NCI-H2196 treated with DMSO at 0.1 percent for 48 hours (cell line): ENCODE measurements at regions not wholly inside any gene's neighbourhood (a gene's known extent, or its start where the extent isn't known, plus 50 kb on each side); places are given as distances from the start of the nearest gene placed in this dataset.

ENCODE experiments used
- DNase-seq: peaks from one replicate; lab custom pipeline; 2025; ENCODE audit not compliant: unreplicated experiment; lab: John Stamatoyannopoulos, UW

- no peak for DNase-seq
Observed at GRCh38 chr4:111466811-111467604, 678.2 kb upstream of the FAM241A start.

DNA sequence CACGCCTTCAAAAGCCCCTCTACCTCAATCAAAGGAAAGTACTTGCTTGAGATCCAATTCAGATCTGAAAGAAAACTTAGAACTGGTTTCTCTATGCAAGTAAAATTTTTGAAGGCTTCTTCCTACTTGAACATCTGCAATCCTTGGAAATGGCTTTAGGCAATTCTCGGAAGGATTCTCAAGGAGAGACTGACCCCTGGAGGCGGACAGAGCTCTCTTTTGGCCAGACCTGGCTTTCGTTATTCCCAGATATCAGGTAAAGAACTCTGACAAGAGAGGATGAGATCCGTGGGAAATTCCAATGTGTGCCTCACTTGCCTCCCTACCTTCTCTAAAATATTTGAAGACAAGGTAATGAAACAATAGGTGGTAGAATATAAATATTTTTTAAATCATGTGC, 670.3 kb upstream of the FAM241A start:
- DNase-seq: no peak

DNA sequence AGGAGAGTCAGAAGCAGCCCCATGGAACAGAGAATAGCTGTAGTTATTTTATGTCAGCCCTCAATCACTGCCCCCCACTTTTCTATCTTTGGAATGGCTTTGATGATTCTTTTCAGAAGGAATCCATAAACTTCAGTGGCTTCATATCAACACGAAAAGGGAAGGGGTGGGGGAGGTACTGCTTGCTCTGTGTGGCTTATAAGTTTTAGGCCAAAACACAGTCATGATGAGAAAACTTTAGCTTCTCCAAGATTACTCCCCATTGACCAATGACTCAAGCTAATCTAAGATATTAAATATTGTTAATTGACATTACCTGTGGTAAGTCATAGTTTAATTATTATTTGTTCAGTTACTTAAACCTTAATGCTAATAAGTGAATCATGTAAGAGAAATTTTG, 669.6 kb upstream of the FAM241A start:
- DNase-seq: no peak

- no peak for DNase-seq
Observed at GRCh38 chr4:111480510-111480909, 664.7 kb upstream of the FAM241A start.

DNA sequence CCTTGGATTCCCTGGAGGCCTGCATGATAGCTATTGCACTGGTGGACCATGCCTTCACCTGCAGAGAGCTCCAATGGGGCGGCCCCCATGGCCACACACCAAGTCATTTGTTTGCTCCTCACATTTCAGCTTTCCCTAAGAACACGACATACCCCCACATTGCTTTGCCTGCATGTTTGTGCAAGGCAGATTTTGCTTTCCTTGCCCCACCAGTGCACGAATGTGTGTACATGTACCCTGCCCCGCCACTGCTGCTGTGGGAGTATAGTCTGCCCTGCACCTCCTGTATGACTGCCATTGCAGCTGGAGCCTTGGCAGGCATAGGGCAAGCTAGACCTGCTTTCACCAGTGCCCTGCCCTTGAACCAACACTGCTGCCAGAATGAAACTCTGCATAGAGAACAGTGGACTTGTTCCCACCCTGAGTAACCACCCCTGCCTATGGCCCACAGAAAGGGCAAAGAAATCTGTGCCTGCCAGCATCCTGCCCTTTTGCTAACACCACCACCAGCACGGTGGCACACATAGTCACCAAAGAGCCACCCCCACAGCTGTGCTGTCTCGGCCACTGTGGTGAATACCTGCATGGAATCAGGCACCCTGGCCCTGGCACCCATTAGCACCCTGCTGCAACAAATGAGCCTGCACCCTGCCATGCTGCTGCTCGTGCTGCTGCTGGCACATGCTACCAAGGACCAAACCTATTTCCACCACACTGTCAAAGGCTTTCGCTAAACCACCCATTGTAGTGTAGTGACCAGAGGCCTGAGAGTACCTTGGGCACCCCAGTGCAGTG, 661.7 kb upstream of the FAM241A start:
- DNase-seq: no peak

- no peak for DNase-seq
Observed at GRCh38 chr4:111492496-111492895, 652.8 kb upstream of the FAM241A start.

DNA sequence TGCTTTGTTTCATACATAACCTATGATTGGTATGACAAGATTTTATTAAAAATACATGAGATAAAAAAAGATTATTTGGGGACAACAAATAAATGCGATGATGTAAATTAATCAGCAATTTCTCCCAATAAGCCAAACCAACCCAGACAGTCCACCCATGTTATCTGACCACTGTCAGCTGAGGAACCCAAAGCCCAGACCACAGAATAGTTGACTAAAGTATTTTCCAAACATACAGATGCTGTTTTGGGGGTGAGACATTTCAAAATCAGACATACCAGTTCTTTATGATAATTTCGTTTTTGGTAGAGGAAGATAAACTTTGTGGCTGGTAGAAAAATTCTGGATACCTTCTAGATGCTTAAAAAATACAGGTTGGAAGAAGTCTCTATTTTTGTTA, 650.8 kb upstream of the FAM241A start:
- no peak for DNase-seq

- DNase-seq: no peak
Observed at GRCh38 chr4:111494971-111495370, 650.3 kb upstream of the FAM241A start.

GRCh38 chr4:111499291-111499690, 646.0 kb upstream of the FAM241A start:
- DNase-seq: no peak

- DNase-seq: no peak
Observed at GRCh38 chr4:111499706-111500105, 645.5 kb upstream of the FAM241A start.

DNA sequence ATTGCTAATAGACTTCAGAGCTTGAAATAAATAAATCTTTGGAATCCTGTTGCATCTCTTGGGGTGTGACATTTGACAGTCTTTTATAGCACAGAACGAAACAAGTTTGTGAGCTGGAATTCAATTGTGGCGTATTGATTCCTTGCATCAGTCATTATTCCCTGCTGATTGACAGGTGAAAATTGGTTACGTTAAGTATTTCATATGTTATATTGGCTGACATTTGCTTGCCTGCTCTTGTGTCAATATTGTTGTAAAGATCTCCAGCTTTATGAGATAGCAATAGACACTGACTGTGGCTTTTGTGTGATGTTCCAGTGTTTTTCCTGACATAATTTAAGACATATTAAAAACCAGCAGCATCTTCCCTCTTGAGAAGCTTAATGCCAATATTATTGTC, 644.4 kb upstream of the FAM241A start:
- DNase-seq: no peak

- no peak for DNase-seq
Observed at GRCh38 chr4:111501946-111502345, 643.3 kb upstream of the FAM241A start.

GRCh38 chr4:111502626-111503025, 642.6 kb upstream of the FAM241A start:
- no peak for DNase-seq

DNA sequence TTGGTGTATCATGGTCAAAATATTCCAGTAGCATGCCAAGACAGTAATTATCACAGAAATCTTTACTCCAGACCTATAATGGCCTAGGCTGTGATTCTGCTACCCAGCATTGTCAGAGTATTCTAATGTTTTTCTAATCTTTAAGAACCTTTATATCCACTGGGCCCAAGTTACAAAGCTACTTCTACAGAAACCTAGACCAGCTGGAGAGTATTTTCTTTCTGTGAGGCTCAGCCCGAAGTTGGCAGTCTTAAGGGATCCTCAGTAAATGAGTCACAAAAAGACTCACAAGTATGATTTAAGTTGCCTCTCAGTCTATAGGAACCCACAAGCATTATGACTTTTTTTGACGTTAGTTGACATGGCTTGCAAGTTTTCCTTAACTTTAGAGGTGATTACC, 638.5 kb upstream of the FAM241A start:
- DNase-seq: no peak

GRCh38 chr4:111510535-111510934, 634.7 kb upstream of the FAM241A start:
- no peak for DNase-seq

DNA sequence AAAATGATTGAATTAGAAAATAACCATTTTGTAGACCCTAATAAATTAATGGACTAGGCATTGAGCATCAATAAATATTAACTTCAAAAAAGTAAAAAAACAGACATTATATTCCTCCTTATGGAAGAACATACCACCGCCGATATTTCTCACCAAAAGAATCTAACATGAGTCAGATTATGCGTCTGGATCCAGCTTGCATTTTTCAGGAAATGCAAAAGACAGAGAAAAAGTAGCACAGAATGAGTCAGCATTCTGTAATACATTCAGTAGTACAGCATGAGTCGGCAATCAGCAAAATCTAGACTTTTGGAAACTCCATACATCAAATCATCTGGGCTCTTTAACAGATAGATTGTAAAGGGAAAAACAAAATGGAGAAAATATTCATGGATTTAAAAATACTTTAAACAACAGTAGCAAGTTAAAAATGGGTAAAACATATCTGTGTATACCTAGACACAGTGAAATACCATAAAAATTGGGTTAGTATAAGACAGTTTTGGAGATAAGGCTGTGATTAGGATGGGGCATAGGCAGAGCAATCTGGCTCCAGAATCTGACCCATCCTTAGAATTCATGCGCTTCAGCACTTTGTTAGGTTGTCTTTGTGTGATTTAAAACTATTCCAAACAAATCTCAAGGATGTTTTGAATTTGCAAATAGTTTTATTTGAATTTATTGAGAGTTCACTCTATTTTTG, 633.0 kb upstream of the FAM241A start:
- no peak for DNase-seq

GRCh38 chr4:111519683-111520082, 625.6 kb upstream of the FAM241A start:
- DNase-seq: no peak

GRCh38 chr4:111530446-111530845, 614.8 kb upstream of the FAM241A start:
- no peak for DNase-seq

- DNase-seq: no peak
Observed at GRCh38 chr4:111535792-111536191, 609.5 kb upstream of the FAM241A start.

DNA sequence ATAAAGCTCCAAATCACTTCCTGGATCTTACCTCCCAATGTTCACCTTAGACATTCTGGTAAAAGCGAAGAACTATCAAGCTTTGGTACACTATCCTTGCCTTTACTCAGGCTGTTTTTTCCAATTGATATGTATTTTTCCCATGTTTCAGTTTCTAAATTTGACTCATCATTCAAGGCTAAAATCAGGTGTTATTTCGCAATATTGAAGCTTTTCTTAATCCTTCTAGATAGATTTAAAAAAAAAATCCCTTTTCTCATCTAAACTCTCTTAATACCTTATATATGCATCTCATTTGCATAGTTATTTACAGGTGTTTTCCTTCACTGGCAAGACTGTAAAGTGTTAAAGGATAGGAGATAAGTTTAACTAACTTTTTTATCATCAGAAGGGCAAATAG, 608.1 kb upstream of the FAM241A start:
- DNase-seq: no peak

DNA sequence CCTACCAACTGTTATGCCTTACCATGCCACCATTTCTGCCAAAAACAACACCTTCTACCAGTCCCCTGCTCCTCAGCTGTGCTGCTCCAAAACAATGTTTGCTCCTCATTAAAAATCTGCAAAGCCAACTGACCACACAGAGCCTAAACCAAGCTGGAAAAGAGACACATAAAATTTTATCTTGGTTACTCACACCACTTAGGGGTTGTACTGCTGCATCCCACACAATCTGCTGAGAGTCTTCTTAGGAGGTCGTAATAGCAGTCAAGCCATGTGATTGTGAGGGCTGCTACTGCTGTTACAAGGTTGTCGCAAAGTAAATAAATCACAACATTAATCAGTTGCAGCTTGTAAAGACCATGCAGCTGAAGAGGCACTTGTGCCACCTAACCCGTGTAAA, 607.4 kb upstream of the FAM241A start:
- no peak for DNase-seq

DNA sequence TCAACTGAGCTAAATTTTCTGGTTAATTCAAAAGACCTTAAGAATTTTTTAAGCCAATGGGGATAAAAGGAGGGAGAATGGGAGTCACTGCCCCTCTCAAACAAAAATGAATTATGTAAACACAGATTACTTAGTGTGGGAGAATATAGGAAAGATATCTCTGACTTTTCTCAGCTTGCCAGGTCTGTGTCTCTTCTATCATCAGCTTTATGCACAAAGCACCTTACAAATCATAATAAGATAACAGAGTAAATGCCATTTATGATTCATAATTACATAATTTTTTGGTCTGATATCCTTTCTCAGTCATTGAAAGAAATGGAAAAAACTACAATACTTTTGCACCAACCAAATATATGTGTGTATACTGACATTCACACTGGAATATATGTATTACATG, 604.6 kb upstream of the FAM241A start:
- DNase-seq: no peak
